PC-3 (cell line): ENCODE measurements at regions not wholly inside any gene's neighbourhood (a gene's known extent, or its start where the extent isn't known, plus 50 kb on each side); places are given as distances from the start of the nearest gene placed in this dataset.

ENCODE experiments used
- EZH2phosphoT487 ChIP-seq: fragments of 300-600 bp; sonication (generic); IDR thresholded peaks from 2 replicates; pipeline ENCODE4 v1.6.1; 2018; ENCODE audit warnings: mild to moderate bottlenecking, antibody characterized with exemption, low read length, borderline replicate concordance
- TF ChIP-seq, protein P1 (sequence below): fragments of 300-600 bp; sonication (generic); conservative IDR thresholded peaks from 2 replicates; pipeline ENCODE4 v1.5.1; 2017; ENCODE audit warnings: antibody characterized with exemption, low read depth, mild to moderate bottlenecking, low read length

DNA sequence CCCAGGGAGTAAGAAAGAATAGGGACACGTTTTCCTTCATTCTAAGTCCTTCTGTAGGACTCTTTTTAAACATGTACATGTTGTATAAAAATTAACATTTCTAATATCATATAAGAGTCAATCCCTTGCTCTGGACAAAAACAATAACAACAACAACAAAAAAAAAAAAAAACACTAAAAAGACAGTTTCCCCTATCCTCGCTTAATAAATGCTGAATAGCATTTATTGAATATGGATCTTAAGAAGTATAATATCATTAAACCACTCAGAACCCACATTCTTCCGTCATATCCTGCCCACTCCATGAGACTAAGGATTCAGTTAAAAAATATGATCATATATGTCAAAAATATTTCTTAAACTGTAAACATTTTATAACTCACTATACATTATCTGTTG lies 145.1 kb downstream of the AQP9 start:
- no peak for TF ChIP-seq EZH2phosphoT487
- TF ChIP-seq, protein P1, sequence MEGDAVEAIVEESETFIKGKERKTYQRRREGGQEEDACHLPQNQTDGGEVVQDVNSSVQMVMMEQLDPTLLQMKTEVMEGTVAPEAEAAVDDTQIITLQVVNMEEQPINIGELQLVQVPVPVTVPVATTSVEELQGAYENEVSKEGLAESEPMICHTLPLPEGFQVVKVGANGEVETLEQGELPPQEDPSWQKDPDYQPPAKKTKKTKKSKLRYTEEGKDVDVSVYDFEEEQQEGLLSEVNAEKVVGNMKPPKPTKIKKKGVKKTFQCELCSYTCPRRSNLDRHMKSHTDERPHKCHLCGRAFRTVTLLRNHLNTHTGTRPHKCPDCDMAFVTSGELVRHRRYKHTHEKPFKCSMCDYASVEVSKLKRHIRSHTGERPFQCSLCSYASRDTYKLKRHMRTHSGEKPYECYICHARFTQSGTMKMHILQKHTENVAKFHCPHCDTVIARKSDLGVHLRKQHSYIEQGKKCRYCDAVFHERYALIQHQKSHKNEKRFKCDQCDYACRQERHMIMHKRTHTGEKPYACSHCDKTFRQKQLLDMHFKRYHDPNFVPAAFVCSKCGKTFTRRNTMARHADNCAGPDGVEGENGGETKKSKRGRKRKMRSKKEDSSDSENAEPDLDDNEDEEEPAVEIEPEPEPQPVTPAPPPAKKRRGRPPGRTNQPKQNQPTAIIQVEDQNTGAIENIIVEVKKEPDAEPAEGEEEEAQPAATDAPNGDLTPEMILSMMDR = no peak
